ENCODE measurements at regions not wholly inside any gene's neighbourhood (a gene's known extent, or its start where the extent isn't known, plus 50 kb on each side); places are given as distances from the start of the nearest gene placed in this dataset.
"Not testable (repeated sequence)": the region's sequence is repeated elsewhere in the genome, so short reads cannot be mapped to it uniquely, and the experiment has no call there.

- DNase-seq: no peak
Measured at GRCh38 chr1:234914606-234915290, 213.9 kb downstream of the TOMM20 start.

- no peak for DNase-seq
Measured at GRCh38 chr1:234913771-234914170, 214.9 kb downstream of the TOMM20 start.

- DNase-seq: no peak
Measured at GRCh38 chr1:234913278-234913649, 215.4 kb downstream of the TOMM20 start.

- no peak for DNase-seq
Measured at GRCh38 chr1:234912548-234913277, 215.9 kb downstream of the TOMM20 start.

GRCh38 chr1:234911787-234912186, 216.8 kb downstream of the TOMM20 start:
- DNase-seq: no peak

GRCh38 chr1:234911136-234911535, 217.5 kb downstream of the TOMM20 start:
- DNase-seq: not testable (repeated sequence)

- no peak for DNase-seq
Measured at GRCh38 chr1:234909851-234910250, 218.8 kb downstream of the TOMM20 start.

- DNase-seq: no peak
Measured at GRCh38 chr1:234909307-234909810, 219.3 kb downstream of the TOMM20 start.

- no peak for DNase-seq
Measured at GRCh38 chr1:234908571-234908970, 220.1 kb downstream of the TOMM20 start.

- DNase-seq: peak; percentile 39
Measured at GRCh38 chr1:234907940-234908405, 220.7 kb downstream of the TOMM20 start.

GRCh38 chr1:234907208-234907939, 221.3 kb downstream of the TOMM20 start:
- no peak for DNase-seq

GRCh38 chr1:234906654-234907053, 222.0 kb downstream of the TOMM20 start:
- no peak for DNase-seq

- DNase-seq: no peak
Measured at GRCh38 chr1:234902774-234903547, 225.7 kb downstream of the TOMM20 start.

GRCh38 chr1:234901491-234902049, 227.1 kb downstream of the TOMM20 start:
- no peak for DNase-seq

- no peak for DNase-seq
Measured at GRCh38 chr1:234900595-234900994, 228.0 kb downstream of the TOMM20 start.

GRCh38 chr1:234899730-234900072, 228.9 kb downstream of the TOMM20 start:
- DNase-seq: no peak

GRCh38 chr1:234899041-234899729, 229.5 kb downstream of the TOMM20 start:
- no peak for DNase-seq

- no peak for DNase-seq
Measured at GRCh38 chr1:234898455-234899033, 230.1 kb downstream of the TOMM20 start.

GRCh38 chr1:234897754-234898454, 230.7 kb downstream of the TOMM20 start:
- no peak for DNase-seq

GRCh38 chr1:234897390-234897749, 231.3 kb downstream of the TOMM20 start:
- no peak for DNase-seq
